GM18909 (cell line): ENCODE measurements at regions not wholly inside any gene's neighbourhood (a gene's known extent, or its start where the extent isn't known, plus 50 kb on each side); places are given as distances from the start of the nearest gene placed in this dataset.
"Not testable (repeated sequence)": the region's sequence is repeated elsewhere in the genome, so short reads cannot be mapped to it uniquely, and the experiment has no call there.

Source experiments
- ATAC-seq: cut with Tn5 transposase; IDR thresholded peaks from one replicate; pipeline ENCODE4 v1.9.1; 2021; ENCODE audit warnings: mild to moderate bottlenecking; ENCODE audit not compliant: unreplicated experiment, poor library complexity

DNA sequence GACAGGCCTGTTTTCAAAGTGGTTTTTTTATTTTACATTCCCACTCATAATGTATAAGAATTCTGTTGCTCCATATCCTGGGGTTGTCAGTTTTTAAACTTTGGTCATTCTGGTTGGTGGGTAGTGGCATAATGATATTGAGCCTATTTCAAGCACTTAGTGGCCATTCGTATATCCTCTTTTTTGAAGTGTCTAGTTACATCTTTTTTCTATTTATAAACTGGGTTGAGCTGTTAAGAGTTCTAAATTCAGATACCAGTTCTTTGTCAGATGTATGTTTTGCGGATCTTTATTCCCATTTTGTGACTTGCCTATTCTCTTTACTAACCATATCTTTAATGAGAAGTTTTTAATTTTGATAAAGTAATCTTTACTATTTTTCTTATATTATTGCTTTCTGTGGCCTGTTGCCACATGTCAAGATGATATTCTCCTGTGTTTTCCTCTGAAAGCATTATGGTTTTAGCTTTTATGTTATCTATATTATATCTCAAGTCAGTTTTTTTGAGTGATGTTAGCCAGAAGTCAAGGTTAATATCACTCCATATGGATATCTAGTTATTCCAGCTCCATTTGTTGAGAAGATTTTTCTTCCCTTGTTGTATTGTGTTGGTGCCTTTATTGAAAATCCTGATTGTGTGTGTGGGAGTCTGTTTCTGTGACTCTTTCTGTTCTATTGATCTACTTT lies 110.9 kb downstream of the FHIP1A start:
- ATAC-seq: no peak

DNA sequence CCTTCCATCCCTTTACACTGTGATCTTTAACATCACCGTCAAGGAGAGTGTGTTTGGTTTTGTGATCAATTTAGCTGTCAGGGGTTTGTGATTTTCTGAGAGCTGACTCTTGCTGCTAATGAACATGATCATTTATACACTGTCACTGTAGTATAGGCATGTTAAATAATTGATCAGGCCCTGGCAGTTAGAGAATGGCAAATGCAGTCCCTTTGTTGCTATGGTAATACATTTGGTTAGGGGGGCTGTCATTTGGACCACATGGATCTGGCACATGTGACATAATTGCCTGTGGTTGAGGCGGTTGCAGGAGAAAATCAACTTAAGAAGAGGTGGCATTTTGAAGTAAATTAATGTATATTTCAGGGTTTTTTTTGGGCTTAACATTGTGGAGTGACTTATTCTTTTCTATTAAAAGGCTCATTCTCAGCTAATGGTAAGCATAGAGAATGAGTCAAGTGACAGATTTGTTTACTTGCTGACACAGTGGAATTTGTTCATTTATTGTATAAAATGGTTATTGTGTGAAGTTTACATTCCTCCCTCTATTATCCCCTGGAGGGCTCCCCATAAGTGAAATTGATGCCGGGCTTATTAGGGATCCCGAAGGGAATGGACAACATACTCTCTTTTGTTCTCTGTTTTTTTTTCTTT lies 114.0 kb downstream of the FHIP1A start:
- no peak for ATAC-seq

DNA sequence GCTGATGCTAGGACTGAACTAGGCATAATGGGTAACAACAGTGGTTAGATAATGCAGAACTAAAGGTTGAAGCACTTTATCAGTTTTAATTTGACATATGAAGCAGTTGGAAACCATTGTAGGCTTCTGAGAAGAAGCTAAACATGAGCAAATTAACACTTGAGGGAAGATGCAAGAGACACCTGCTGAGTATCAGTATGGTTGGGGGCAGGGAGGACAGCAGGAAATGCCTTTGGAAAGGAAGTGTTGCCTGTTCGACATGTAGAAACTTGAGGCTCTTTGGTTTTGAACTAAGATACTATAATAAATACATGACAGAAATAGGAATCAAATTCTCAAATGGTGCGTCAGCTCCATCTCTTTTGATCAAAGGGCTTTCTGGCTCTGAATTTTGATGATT lies 115.6 kb downstream of the FHIP1A start:
- ATAC-seq: no peak

DNA sequence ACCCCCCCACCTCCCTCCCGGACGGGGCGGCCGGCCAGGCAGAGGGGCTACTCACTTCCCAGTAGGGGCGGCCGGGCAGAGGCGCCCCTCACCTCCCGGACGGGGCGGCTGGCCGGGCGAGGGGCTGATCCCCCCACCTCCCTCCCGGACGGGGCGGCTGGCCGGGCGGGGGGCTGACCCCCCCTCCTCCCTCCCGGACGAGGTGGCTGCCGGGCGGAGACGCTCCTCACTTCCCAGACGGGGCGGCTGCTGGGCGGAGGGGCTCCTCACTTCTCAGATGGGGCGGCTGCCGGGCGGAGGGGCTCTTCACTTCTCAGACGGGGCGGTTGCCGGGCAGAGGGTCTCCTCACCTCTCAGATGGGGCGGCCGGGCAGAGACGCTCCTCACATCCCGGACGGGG lies 117.5 kb downstream of the FHIP1A start:
- ATAC-seq: not testable (repeated sequence)

DNA sequence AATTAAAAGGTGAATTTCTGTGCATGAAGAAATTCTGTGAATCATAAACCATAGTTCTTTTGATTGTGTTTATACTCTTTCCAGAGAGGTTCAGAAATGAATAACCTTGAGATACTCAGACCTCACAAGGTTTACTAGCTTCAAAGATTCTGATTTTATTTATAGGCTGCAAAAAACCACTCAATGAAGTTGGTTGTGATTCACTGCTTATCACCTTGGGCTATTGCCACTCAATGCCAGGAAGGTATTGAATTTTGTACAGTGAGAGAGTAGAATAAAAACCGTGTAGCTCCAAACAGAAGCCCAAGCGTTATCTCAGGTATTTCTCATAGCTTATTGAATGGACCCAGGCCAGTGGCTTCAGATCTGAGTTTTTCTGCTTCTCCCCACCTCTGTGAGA lies 118.7 kb downstream of the FHIP1A start:
- ATAC-seq: no peak

DNA sequence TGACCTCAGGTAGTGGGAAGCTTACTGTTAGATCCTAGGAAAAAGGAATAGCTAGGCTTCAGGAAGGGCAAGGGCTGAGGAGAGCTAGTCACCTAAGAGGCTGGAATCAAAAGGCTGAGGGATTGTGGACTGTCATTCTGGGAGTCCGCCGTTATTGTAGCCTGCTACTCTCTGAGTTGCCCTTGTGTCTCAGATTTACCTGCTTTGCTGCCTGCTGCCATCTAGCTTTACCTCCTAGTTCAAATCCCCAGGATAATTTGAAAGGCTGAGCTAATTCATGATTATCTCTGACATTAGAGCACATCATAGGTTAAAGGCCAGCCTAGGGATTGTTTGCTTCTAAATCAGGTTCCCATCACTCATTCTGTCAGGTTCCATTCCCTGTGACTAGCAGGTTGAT lies 120.2 kb downstream of the FHIP1A start:
- ATAC-seq: no peak

DNA sequence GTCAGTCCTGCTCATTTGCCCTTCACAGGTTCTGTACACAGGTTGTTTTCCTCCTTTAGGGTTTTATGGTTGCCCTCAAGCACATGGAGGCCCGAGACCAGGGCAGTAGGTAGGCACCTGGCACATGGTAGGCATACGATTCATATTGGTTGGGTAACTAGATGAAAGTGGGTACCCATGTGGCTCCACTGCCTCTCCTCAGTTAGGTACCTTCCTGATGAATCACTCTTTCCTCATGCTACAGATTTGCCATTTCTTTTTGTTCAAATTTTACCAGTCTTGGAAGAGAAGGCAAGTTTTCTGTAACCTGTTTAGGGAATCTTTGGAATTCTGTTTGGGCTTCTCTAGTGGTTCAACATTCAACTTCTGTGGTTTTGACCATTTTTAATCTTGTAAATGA lies 121.3 kb downstream of the FHIP1A start:
- ATAC-seq: no peak

DNA sequence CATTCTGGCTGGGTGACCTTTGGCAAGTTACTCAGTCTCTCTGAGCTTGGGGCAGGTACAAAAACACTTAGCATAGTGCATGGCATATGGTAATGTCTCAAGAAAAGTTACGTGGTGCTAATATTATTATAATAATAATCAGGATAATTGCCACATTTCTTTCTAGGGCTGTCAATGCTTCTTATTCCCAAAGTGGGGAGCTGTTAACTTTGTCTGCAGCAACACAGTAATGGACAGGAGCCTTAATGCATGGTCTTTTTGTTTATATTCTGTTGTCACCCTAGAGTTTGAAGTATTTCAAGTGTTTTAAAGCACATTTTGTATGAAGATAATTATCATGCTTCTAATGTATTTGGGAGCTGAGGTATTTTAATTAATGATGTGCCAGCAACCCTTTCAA lies 121.8 kb downstream of the FHIP1A start:
- ATAC-seq: no peak

DNA sequence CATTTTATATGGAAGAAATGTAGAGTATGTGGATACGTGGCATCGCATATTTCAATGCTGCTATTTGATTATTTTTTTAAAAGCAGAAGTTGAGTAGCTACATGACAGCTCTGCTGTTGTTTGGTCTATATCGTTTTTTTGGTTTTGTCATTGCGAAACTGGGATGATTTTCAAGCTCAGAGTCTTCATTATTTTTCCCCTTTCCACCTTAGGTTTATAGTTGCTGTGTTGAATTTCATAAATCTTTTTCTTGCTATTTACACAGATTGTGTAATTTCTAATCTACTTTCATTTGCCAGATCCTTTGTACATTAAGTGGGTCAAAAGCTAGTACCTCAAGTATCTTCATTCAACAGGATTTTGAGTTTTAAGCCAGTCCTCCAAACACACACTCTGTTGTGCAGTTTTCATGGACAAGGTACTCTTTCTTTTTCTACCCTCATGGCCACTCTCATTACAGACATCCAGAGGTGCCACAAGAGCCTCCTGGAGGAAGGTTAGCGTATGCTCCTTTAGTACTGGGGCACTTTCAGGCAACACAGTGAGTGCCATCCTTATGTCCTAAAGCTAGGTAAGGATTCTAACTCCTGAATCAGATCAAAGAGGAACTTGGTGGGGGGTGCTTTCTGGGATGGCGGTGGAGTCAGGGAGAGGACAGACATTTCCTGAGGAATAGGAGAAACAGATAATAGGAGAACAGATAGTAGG lies 123.2 kb downstream of the FHIP1A start:
- no peak for ATAC-seq

DNA sequence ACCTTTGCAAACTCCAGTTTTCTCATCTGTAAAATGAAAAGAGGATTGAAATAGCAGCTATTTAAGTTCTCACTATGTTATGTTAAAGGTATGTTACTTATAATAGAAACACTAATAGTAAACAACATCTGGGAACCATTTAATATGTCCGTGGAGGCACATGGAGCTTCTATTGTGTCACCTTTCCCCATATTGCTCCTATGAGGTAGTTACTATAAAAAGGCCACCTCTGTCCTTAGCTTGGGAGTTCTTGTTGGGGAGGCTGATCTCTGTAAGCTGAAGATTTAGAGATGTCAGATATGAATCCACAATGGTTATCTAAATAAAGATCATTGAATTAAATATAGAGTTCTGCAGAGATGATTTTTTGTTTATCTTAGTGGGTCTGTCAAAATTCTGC lies 125.2 kb downstream of the FHIP1A start:
- no peak for ATAC-seq

DNA sequence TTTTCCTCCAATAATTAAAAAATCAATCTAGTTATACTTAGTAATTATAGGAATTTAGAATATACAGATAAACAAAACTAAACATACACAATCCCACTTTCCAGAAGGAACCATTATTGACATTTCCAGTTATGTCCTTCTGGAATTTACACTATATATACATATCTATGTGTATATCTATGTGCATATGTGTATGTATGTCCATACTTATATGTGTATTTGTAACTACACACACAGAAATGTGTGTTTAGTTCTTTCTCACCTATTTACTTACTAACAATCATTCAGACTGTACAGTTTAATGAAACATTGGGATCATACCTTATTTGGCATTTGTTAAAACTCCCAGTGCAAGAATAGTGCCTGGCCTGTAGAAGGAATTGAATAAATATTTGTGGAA lies 126.4 kb downstream of the FHIP1A start:
- ATAC-seq: no peak

DNA sequence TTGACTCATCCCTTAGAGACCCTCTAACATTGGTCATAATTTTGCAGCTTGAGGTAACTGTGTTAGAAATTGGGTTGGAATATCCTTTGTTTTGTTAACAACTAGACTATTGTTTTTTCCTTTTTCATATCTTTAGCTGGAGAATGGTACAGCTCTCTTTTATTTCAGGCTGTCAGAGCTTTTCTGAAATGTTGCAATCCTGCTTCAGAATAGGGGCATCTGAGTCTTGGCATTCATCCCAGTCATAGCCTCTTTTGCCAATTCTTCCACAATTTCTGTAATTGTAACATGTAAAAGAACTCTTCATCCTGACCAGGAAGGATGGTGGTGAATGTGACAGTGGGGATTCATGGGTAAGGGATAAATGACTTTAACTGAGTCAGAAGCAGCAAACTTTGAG lies 128.7 kb downstream of the FHIP1A start:
- no peak for ATAC-seq

DNA sequence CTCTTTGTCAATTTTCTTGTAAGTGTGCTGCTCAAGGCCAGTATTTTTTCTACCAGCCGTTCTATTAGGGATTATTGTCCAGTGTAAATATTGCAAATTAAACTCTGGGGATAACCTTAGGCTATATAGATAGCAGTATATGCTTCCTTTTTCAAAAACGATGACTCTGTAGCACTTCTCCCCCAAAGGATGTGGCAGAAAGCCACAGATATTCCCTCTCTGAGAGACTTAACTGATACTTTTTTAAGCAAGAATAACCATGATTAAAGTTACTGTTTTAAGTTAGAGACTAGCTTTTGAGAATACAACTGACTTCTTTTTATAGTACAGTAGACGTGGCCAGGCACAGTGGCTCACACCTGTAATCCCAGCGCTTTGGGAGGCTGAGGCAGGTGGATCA lies 130.0 kb downstream of the FHIP1A start:
- no peak for ATAC-seq

DNA sequence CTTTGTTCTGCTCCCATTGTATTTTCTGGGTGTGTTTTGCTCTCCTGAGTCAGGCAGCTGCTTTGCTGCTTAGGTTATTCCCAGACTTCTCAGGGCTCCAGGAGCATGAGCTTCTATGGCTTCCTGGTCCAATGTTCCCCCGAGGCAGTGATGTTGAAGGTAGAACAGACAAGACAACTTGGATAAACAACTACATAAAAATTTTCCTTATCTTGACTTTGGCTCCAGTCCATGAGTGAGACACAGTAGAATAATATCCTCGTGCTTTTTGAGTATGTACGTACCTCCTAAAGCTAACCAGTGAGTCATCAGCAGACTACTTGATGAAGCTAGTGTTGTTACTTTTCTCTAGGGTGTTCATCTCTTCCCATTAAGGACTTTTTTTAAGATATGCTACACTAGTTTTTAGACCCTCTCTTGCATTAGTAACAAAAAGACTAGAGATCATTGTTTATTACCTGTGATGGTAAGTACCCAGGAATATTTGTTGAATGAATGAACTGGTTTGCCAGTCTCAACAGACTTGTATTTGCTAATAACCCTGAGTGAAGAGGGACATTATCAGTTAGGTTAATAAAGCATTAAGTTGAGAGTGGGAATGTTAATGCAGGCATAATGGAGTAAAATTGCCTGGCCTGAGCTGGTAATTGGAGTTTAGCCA lies 131.9 kb downstream of the FHIP1A start:
- ATAC-seq: no peak

DNA sequence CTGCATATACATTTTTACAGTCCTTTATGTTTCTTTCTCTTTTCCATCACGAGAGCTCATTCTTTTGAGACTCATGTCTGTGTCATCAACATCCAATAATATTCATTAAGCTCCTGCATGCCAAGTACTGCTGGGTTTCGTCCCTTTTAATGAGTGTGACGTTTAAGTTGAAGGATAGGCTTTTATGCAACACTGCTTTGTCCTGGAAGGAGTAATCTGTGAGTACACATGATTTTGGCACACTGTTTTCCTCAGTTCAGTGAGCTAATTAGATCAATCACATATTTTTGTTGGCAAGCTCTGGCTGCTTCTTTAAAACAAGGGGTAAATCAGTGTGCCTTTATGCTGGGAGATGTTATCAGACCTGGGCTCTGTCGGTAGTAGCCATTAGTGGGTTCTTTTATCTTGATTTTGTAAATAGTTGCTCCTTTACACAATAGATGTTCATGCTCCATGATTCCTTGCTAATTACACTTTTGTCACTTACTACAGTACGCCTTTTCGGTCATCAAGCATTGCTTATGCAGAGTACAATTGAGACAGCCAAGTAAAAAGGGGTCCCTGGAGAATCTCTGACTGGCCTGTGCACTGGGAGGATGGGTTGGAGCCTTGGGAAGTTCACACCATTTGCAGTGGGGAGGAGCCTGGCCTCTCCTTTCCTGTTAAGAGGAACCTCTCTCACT lies 132.6 kb downstream of the FHIP1A start:
- no peak for ATAC-seq

DNA sequence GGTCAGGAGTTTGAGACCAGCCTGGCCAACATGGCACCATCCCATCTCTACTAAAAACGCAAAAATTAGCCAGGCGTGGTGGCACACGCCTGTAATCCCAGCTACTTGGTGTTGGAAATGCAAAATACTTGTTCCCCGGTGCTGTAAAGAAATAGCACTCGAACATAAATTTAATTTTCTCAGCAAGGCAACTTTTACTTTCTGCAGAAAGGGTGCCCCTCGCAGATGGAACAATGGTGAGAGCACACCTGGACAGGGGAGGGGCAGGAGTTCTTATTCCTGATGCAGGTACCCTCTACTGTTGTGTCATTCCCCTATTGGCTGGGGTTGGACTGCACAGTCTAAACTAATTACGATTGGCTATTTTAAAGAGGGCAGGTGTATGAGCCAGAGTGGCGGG lies 139.7 kb downstream of the FHIP1A start:
- no peak for ATAC-seq

DNA sequence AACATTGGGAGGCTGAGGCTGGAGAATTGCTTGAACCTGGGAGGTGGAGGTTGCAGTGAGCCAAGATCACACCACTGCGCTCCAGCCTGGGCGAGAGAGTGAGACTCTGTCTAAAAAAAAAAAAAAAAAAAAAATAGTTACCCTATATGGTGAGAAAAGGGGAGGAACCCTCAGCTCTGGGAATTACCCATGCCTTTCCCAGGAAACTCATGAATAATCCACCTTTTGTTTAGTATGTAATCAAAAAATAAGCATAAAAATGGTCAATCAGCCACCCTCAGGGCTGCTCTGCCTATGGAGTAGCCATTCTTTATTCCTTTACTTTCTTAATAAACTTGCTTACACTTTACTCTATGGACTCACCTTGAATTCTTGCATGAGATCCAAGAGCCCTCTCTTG lies 140.4 kb downstream of the FHIP1A start:
- ATAC-seq: not testable (repeated sequence)

DNA sequence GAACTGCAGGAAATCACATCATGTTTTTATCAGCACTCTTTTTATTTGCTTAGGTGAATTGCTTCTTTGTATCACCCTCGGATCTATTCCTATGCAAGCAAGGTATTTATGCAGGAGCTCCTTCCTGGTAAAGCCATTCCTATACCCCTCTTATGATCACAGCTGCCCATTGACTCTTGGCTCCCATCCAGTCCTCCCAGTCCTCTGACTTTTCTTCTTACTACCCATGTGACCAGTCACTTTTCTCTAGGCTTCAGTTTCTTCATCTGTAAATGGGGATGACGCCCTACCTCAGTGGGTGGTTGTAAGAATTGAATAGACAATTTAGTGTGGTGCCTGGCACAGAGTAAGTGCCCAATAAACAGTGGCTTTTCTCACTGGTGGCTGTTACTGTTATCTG lies 144.9 kb downstream of the FHIP1A start:
- ATAC-seq: no peak

DNA sequence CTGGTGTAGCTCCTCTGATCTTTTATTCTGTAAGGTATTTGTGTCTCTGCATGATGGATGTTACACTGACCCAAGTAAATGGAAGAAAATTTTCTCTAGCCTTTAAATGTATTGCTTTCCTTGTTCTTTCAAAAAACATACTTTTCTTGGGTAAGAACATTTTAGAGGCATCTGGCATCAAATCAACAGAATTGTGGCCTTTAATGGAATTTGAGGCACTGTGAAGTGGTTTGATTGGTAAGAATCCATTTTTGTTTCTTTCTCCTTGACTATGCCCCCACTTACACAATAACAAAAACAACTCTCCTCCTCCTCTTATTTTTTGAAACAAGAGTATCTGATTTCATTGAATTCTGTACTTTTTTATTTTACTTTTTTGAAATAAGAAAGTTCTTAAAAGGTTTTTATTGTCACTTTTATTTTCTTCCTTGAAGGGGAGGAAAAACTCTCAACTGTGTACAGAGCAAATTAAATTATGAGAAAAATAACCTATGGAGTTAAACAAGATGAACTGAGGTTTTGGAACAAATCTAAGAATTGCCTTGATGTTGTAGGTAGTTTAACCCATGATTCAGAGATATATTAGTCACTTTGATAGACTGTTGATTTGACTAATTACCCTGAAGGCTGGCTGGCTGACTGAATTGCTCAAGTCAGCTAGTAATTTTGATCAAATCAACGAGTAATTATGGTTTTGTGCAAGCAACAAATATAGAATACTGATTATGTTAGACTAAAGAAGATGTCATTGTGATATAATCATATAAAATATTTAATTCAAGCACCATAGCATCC lies 146.4 kb downstream of the FHIP1A start:
- ATAC-seq: no peak
